SK-N-SH (cell line): ENCODE measurements at regions not wholly inside any gene's neighbourhood (a gene's known extent, or its start where the extent isn't known, plus 50 kb on each side); places are given as distances from the start of the nearest gene placed in this dataset.

ENCODE experiments used
- CTCF ChIA-PET: fragments of 300-600, 350-600 bp; formaldehyde crosslinking; extraction: SDS; loops from one replicate; lab custom pipeline; 2021; lab: Yijun Ruan, JAX
- POLR2A ChIA-PET: fragments of 350-600 bp; sonication (Branson Sonifier 250); formaldehyde crosslinking; extraction: SDS; loops from one replicate; lab custom pipeline; 2020; ENCODE audit warnings: antibody characterized with exemption, inconsistent platforms; lab: Yijun Ruan, JAX
- DNase-seq: peaks from one replicate; pipeline ENCODE4 v3.0.0; 2012
- H2AFZ ChIP-seq: fragments of 200-600 bp; sonication (generic); 2 replicates; pipeline ENCODE4 v1.8.1; 2016; ENCODE audit warnings: antibody characterized with exemption, mild to moderate bottlenecking, low read depth
- H3F3A ChIP-seq: fragments of 200-600 bp; sonication (generic); replicated peaks from 2 replicates; pipeline ENCODE3; 2016; ENCODE audit warnings: antibody characterized with exemption, mild to moderate bottlenecking; ENCODE audit not compliant: insufficient read depth
- H3K27ac ChIP-seq, 2 experiments: fragments of 200-500 bp in 1 of 2; fragments of 200-600 bp in 1 of 2; sonication (Bioruptor generic) in 1 of 2; sonication (generic), shearing (Covaris generic) in 1 of 2; 2 replicates each; pipeline versions ENCODE4 v1.5.1 to v1.6.1; 2014 to 2016; ENCODE audit warnings: low read depth in 2 of 2, inconsistent platforms in 1 of 2, low read length in 1 of 2, mild to moderate bottlenecking in 1 of 2, mixed read lengths in 1 of 2
- H3K27me3 ChIP-seq: fragments of 200-600 bp; sonication (generic), shearing (Covaris generic); 2 replicates; pipeline ENCODE4 v1.6.1; 2016; ENCODE audit warnings: mixed run types; ENCODE audit not compliant: insufficient read depth
- H3K36me3 ChIP-seq, 2 experiments: fragments of 200-500 bp in 1 of 2; fragments of 200-600 bp in 1 of 2; sonication (Bioruptor generic) in 1 of 2; sonication (generic) in 1 of 2; replicated peaks in 1 of 2; 2 replicates each; pipeline versions ENCODE3 to v1.5.1; 2014 to 2016; ENCODE audit warnings: low read length in 1 of 2, mild to moderate bottlenecking in 1 of 2; ENCODE audit not compliant: insufficient read depth in 2 of 2, control insufficient read depth in 1 of 2
- H3K4me1 ChIP-seq, 2 experiments: fragments of 200-500 bp in 1 of 2; fragments of 200-600 bp in 1 of 2; sonication (Bioruptor generic) in 1 of 2; sonication (generic), shearing (Covaris generic) in 1 of 2; 2 replicates each; pipeline versions ENCODE4 v1.5.1 to v1.6.1; 2014 to 2016; ENCODE audit warnings: low read depth in 1 of 2, low read length in 1 of 2, mixed run types in 1 of 2; ENCODE audit not compliant: insufficient read depth in 2 of 2, control insufficient read depth in 1 of 2
- H3K4me2 ChIP-seq: fragments of 200-600 bp; sonication (generic), shearing (Covaris generic); 2 replicates; pipeline ENCODE4 v1.6.1; 2017; ENCODE audit warnings: mixed run types
- H3K4me3 ChIP-seq, 2 experiments: fragments of 200-500 bp in 1 of 2; fragments of 200-600 bp in 1 of 2; sonication (Bioruptor generic) in 1 of 2; sonication (generic), shearing (Covaris generic) in 1 of 2; 2 replicates each; pipeline versions ENCODE4 v1.5.1 to v1.8.1; 2014 to 2016; ENCODE audit warnings: low read depth in 2 of 2, inconsistent platforms in 1 of 2, low read length in 1 of 2, mild to moderate bottlenecking in 1 of 2, mixed read lengths in 1 of 2, moderate library complexity in 1 of 2
- H3K79me2 ChIP-seq: fragments of 200-600 bp; sonication (generic); 2 replicates; pipeline ENCODE4 v1.8.1; 2017; ENCODE audit warnings: mild to moderate bottlenecking; ENCODE audit not compliant: insufficient read depth
- H3K9ac ChIP-seq: fragments of 200-600 bp; sonication (generic); 2 replicates; pipeline ENCODE4 v1.6.1; 2017; ENCODE audit warnings: mixed run types
- H3K9me2 ChIP-seq: fragments of 200-600 bp; sonication (generic); 2 replicates; pipeline ENCODE4 v1.6.1; 2017; ENCODE audit warnings: mixed run types
- H3K9me3 ChIP-seq: fragments of 200-600 bp; sonication (generic); 2 replicates; pipeline ENCODE4 v1.6.1; 2017; ENCODE audit warnings: mixed run types, mild to moderate bottlenecking, moderate library complexity
- H4K20me1 ChIP-seq: fragments of 200-600 bp; sonication (generic); 2 replicates; pipeline ENCODE4 v1.6.1; 2017; ENCODE audit warnings: mild to moderate bottlenecking, mixed run types; ENCODE audit not compliant: insufficient read depth
- CTCF ChIP-seq: fragments of 200-600 bp; sonication (generic); IDR thresholded peaks from 2 replicates; pipeline ENCODE4 v1.6.1; 2017; ENCODE audit warnings: antibody characterized with exemption, mild to moderate bottlenecking, moderate library complexity
- GABPA ChIP-seq: IDR thresholded peaks from 2 replicates; pipeline ENCODE4 v1.4.0; 2012; ENCODE audit warnings: low read depth, mild to moderate bottlenecking
- GATA2 ChIP-seq: sonication (generic); formaldehyde crosslinking; IDR thresholded peaks from 2 replicates; pipeline ENCODE4 v1.5.0; 2020; ENCODE audit warnings: mild to moderate bottlenecking, missing genetic modification reagents
- MEF2A ChIP-seq: IDR thresholded peaks from 2 replicates; pipeline ENCODE4 v1.4.0; 2012; ENCODE audit warnings: low read depth, borderline replicate concordance
- RAD21 ChIP-seq: IDR thresholded peaks from 2 replicates; pipeline ENCODE4 v1.6.1; 2012; ENCODE audit warnings: mild to moderate bottlenecking, low read length
- RFX5 ChIP-seq: IDR thresholded peaks from 2 replicates; pipeline ENCODE4 v1.6.1; 2012; ENCODE audit warnings: mild to moderate bottlenecking, improper control_type of control experiment, low read length
- SMC3 ChIP-seq: IDR thresholded peaks from 2 replicates; pipeline ENCODE4 v1.6.1; 2012; ENCODE audit warnings: low read depth, low read length, improper control_type of control experiment
- TEAD4 ChIP-seq: IDR thresholded peaks from 2 replicates; pipeline ENCODE4 v1.4.0; 2012; ENCODE audit warnings: mild to moderate bottlenecking, borderline replicate concordance; ENCODE audit not compliant: insufficient read depth
- WGBS: methylation state at CpG from one replicate; pipeline ENCODE4 v1.1.6; 2017; ENCODE audit warnings: low lambda C conversion rate; 5-methylcytosine and 5-hydroxymethylcytosine counted together
- TF ChIP-seq, protein P1 (sequence below): IDR thresholded peaks from 2 replicates; pipeline ENCODE4 v1.4.0; 2012; ENCODE audit warnings: low read depth, borderline replicate concordance
- TF ChIP-seq, protein P2 (sequence below): fragments of 150-350 bp; IDR thresholded peaks from 2 replicates; pipeline ENCODE4 v1.6.1; 2017; ENCODE audit warnings: antibody characterized with exemption, low read length, low read depth, borderline replicate concordance
- TF ChIP-seq, protein P3 (sequence below): IDR thresholded peaks from 2 replicates; pipeline ENCODE4 v1.4.0; 2012; ENCODE audit warnings: low read depth, borderline replicate concordance

DNA sequence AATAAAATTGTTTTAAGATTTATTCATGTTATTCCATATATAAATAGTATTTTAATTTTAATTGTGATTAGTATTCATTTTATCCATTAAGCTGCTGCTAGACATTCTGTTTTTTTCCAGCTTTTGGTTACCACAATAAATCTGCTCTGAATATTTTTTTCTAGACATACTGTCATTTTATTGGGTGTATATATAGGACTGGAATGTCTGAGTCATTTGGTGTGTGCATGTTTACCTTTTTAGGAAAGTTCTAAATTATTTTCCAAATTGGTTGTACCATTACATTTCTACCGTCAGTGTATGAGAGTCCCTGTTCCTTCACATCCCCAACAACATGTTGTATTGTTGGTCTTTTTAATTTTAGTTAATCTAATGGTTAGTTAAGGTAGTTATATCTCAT, 1138.1 kb downstream of the REEP3 start (continued):
- TF ChIP-seq, protein P1, sequence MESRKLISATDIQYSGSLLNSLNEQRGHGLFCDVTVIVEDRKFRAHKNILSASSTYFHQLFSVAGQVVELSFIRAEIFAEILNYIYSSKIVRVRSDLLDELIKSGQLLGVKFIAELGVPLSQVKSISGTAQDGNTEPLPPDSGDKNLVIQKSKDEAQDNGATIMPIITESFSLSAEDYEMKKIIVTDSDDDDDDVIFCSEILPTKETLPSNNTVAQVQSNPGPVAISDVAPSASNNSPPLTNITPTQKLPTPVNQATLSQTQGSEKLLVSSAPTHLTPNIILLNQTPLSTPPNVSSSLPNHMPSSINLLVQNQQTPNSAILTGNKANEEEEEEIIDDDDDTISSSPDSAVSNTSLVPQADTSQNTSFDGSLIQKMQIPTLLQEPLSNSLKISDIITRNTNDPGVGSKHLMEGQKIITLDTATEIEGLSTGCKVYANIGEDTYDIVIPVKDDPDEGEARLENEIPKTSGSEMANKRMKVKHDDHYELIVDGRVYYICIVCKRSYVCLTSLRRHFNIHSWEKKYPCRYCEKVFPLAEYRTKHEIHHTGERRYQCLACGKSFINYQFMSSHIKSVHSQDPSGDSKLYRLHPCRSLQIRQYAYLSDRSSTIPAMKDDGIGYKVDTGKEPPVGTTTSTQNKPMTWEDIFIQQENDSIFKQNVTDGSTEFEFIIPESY = no peak

DNA sequence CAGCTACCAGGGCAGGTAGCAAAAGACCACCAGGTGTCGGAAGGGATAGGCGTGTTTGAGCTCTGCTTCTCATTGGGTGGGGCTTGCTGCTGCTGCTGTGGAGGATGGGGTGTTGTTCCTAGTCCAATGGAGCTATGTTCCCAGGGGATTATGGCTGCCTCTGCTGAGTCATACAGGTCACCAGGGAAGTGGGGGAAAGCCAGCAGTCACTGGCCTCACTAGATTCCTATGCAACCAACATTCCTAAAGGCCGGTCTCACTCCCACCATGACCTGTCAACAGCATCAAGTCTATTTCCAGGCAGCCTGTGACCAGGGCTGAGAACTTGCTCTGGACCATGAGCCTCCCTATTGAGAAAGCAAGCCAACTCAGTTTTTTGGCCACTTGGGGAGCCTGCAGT, 1160.8 kb downstream of the REEP3 start:
- no peaks in the 10 kb centered on the region for H3K36me3 ChIP-seq
- H3K9me3 ChIP-seq = no peaks in the 10 kb centered on the region
- no peaks in the 10 kb centered on the region for H4K20me1 ChIP-seq
- POLR2A ChIA-PET = no interaction called here
- TF ChIP-seq MEF2A (no peak), GATA2 (CRISPR knock-in tag) (no peak), TEAD4 (no peak), SMC3 (no peak), RAD21 (no peak), CTCF (no peak), GABPA (no peak), RFX5 (no peak)
- TF ChIP-seq, protein P2, sequence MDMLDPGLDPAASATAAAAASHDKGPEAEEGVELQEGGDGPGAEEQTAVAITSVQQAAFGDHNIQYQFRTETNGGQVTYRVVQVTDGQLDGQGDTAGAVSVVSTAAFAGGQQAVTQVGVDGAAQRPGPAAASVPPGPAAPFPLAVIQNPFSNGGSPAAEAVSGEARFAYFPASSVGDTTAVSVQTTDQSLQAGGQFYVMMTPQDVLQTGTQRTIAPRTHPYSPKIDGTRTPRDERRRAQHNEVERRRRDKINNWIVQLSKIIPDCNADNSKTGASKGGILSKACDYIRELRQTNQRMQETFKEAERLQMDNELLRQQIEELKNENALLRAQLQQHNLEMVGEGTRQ = no peak
- TF ChIP-seq, protein P3, sequence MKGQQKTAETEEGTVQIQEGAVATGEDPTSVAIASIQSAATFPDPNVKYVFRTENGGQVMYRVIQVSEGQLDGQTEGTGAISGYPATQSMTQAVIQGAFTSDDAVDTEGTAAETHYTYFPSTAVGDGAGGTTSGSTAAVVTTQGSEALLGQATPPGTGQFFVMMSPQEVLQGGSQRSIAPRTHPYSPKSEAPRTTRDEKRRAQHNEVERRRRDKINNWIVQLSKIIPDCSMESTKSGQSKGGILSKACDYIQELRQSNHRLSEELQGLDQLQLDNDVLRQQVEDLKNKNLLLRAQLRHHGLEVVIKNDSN = no peak
- TF ChIP-seq, protein P1 = no peak
- no peaks in the 10 kb centered on the region for H3F3A ChIP-seq
- no peak overlapping the region for H3K4me2 ChIP-seq
- no peaks in the 10 kb centered on the region for H3K79me2 ChIP-seq
- H3K4me3 ChIP-seq = no peak overlapping the region
- H3K9me2 ChIP-seq = no peaks in the 10 kb centered on the region
- no peaks in the 10 kb centered on the region for H3K4me1 ChIP-seq
- no peak overlapping the region for H3K27ac ChIP-seq
- CTCF ChIA-PET = no interaction called here
- WGBS = 50% methylated on average over 3 of the region's 3 CpGs
- no peaks in the 10 kb centered on the region for H3K27me3 ChIP-seq
- no peak overlapping the region for H3K9ac ChIP-seq
- H2AFZ ChIP-seq = no peak overlapping the region
- no peak for DNase-seq
